Breast epithelium (tissue), 3 donors: ENCODE measurements at regions not wholly inside any gene's neighbourhood (a gene's known extent, or its start where the extent isn't known, plus 50 kb on each side); places are given as distances from the start of the nearest gene placed in this dataset.

Source experiments
- POLR2A ChIP-seq: fragments of 450-650 bp; IDR thresholded peaks from one replicate; pipeline ENCODE4 v1.6.1; 2016; ENCODE audit warnings: antibody characterized with exemption, mild to moderate bottlenecking, moderate library complexity
- TF ChIP-seq, protein P1 (sequence below), 3 donors: fragments of 450-650 bp; IDR thresholded peaks; one replicate each; pipeline ENCODE4 v1.5.1; 2016 to 2017; ENCODE audit warnings: antibody characterized with exemption in 3 of 3, mild to moderate bottlenecking in 3 of 3, moderate library complexity in 3 of 3

DNA sequence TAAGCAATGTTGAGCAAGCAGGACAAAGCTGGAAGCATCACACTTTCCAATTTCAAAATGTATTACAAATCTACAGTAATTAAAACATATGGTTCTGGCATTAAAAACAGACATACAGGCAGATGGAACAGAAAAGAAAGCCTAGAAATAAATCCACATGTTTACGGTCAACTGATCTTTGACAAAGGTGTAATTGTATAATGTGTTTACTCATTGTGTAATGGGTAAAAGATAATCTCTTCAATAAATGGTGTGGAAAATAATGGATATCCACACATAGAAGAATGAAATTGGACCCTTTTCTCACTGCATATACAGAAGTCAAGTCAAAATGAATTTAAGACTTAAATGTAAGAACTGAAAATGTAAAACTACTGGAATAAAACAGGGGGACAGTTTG lies 394.2 kb downstream of the ANKRD50 start:
- TF ChIP-seq POLR2A = no peak
- TF ChIP-seq, protein P1, sequence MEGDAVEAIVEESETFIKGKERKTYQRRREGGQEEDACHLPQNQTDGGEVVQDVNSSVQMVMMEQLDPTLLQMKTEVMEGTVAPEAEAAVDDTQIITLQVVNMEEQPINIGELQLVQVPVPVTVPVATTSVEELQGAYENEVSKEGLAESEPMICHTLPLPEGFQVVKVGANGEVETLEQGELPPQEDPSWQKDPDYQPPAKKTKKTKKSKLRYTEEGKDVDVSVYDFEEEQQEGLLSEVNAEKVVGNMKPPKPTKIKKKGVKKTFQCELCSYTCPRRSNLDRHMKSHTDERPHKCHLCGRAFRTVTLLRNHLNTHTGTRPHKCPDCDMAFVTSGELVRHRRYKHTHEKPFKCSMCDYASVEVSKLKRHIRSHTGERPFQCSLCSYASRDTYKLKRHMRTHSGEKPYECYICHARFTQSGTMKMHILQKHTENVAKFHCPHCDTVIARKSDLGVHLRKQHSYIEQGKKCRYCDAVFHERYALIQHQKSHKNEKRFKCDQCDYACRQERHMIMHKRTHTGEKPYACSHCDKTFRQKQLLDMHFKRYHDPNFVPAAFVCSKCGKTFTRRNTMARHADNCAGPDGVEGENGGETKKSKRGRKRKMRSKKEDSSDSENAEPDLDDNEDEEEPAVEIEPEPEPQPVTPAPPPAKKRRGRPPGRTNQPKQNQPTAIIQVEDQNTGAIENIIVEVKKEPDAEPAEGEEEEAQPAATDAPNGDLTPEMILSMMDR (IDR thresholded peaks at IDR 0.05) = no peak
